ENCODE measurements at regions not wholly inside any gene's neighbourhood (a gene's known extent, or its start where the extent isn't known, plus 50 kb on each side); places are given as distances from the start of the nearest gene placed in this dataset.

DNA sequence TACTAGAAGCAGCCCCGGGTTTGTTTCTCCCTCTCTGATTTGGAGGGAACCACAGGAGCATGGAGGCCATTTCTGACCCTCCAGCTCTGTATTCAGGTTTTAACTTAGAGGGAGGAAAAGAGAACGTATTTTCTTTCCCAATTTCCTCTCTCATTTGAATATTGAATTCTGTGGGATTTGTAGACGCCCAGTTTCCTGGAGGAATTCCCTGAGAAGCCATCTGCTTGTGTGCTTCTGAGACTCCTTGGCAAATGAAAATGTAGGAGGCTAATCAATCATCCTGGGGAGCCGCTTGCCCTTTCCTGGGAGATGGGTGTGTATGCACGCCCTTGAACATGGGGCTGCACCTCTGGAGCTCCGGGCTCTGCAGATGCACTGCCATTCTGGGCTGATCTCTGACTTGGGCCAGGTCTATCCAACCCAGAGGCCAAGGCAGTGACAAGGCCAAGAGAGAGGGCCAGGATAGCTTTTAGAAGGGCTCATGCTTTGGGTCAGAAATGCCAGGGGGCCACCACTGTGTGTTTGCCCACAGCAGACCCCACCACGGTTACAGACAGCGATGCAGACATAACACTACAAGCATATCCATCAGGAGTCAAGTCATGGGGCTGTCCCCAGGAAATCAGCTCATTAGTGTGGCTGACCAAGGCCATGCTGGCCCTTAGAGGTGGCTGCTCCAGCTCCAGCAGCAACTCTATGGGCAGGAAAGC is 174.5 kb downstream of the C5orf15 start:
- TF ChIP-seq, protein P1, sequence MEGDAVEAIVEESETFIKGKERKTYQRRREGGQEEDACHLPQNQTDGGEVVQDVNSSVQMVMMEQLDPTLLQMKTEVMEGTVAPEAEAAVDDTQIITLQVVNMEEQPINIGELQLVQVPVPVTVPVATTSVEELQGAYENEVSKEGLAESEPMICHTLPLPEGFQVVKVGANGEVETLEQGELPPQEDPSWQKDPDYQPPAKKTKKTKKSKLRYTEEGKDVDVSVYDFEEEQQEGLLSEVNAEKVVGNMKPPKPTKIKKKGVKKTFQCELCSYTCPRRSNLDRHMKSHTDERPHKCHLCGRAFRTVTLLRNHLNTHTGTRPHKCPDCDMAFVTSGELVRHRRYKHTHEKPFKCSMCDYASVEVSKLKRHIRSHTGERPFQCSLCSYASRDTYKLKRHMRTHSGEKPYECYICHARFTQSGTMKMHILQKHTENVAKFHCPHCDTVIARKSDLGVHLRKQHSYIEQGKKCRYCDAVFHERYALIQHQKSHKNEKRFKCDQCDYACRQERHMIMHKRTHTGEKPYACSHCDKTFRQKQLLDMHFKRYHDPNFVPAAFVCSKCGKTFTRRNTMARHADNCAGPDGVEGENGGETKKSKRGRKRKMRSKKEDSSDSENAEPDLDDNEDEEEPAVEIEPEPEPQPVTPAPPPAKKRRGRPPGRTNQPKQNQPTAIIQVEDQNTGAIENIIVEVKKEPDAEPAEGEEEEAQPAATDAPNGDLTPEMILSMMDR (conservative IDR thresholded peaks at IDR 0.05; ENCODE audit: low read depth, low read length): no peak
- TF ChIP-seq EZH2 (IDR thresholded peaks at IDR 0.05; ENCODE audit: borderline replicate concordance, low read depth, low read length, poor library complexity, severe bottlenecking): no peak
- intact Hi-C loops (cut with micrococcal nuclease; ENCODE audit: unreplicated experiment): no loop called here
- H3K27me3 ChIP-seq (replicated peaks; ENCODE audit: insufficient read depth, low read depth, low read length, poor library complexity): no peaks in the 10 kb centered on the region
- POLR2A ChIA-PET (ENCODE audit: low non-redundant PET): no interaction called here
- H3K4me3 ChIP-seq (ENCODE audit: low read depth, low read length, poor library complexity, severe bottlenecking): no peak overlapping the region
- H3K9me3 ChIP-seq (ENCODE audit: low read depth, low read length, poor library complexity, severe bottlenecking): no peaks in the 10 kb centered on the region
- CTCF ChIA-PET: no interaction called here
- H3K27ac ChIP-seq (ENCODE audit: low read depth, low read length, poor library complexity, severe bottlenecking): no peak overlapping the region
- BruUV-seq (replicated peaks): no TSS peak
- H3K4me1 ChIP-seq (ENCODE audit: insufficient read depth, low read length, poor library complexity, severe bottlenecking): no peaks in the 10 kb centered on the region
- no peaks in the 10 kb centered on the region for H3K36me3 ChIP-seq (ENCODE audit: insufficient read depth, low read length, poor library complexity, severe bottlenecking)
- DNase-seq (ENCODE audit: low spot score): no peak

DNA sequence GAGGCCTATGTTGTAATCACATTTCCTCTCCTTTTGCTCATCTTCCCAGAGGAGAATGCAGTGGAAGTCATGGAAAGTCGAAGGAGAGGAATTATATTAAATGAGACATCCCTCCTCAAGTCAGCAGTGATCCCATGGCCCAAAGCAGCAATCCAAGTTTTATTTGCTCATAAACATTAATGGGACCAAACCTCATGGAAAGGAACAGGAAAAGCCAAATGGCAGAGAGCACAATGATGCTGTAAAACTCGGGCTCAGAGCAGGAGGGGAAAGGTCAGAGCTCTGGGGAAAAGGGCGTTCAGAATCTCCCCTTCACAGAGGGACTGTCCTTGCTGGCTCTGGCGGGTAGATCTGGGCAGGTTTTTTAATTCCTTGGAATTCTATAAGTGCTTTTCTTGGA is 175.8 kb downstream of the C5orf15 start:
- ChIA-PET CTCF (no interaction called here), POLR2A (ENCODE audit: low non-redundant PET) (no interaction called here)
- Histone ChIP-seq H3K27ac (ENCODE audit: low read depth, low read length, poor library complexity, severe bottlenecking) (no peak overlapping the region), H3K4me3 (ENCODE audit: low read depth, low read length, poor library complexity, severe bottlenecking) (no peak overlapping the region), H3K27me3 (replicated peaks; ENCODE audit: insufficient read depth, low read depth, low read length, poor library complexity) (no peaks in the 10 kb centered on the region), H3K9me3 (ENCODE audit: low read depth, low read length, poor library complexity, severe bottlenecking) (no peaks in the 10 kb centered on the region), H3K36me3 (ENCODE audit: insufficient read depth, low read length, poor library complexity, severe bottlenecking) (no peaks in the 10 kb centered on the region), H3K4me1 (ENCODE audit: insufficient read depth, low read length, poor library complexity, severe bottlenecking) (no peaks in the 10 kb centered on the region)
- TF ChIP-seq EZH2 (IDR thresholded peaks at IDR 0.05; ENCODE audit: borderline replicate concordance, low read depth, low read length, poor library complexity, severe bottlenecking): no peak
- TF ChIP-seq, protein P1 (conservative IDR thresholded peaks at IDR 0.05; ENCODE audit: low read depth, low read length): no peak
- DNase-seq (ENCODE audit: low spot score): no peak
- BruUV-seq (replicated peaks): no TSS peak
- intact Hi-C loops (cut with micrococcal nuclease; ENCODE audit: unreplicated experiment): no loop called here

DNA sequence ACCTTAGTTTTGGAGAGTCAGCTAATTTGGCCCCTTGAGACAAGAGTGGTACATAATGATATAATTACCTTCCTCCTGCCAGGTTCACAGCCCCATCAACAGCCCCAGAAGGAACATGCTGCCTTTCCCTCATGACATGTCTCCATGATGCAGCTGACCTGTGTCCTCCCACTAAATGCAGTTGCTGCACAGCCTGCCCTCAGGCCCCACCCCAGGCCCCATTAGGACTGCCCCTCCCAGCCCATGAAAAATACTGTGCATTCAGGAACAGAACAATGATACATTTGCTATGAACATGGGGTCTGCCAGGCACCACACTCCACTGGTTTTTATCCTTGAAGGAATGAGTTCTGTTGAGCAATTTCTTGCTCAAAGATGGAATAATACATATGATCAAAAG is 176.4 kb downstream of the C5orf15 start:
- ChIA-PET CTCF (no interaction called here), POLR2A (ENCODE audit: low non-redundant PET) (no interaction called here)
- H3K4me1 ChIP-seq (ENCODE audit: insufficient read depth, low read length, poor library complexity, severe bottlenecking): no peaks in the 10 kb centered on the region
- no TSS peak for BruUV-seq (replicated peaks)
- no peak overlapping the region for H3K4me3 ChIP-seq (ENCODE audit: low read depth, low read length, poor library complexity, severe bottlenecking)
- no peaks in the 10 kb centered on the region for H3K27me3 ChIP-seq (replicated peaks; ENCODE audit: insufficient read depth, low read depth, low read length, poor library complexity)
- no peak for DNase-seq (ENCODE audit: low spot score)
- TF ChIP-seq EZH2 (IDR thresholded peaks at IDR 0.05; ENCODE audit: borderline replicate concordance, low read depth, low read length, poor library complexity, severe bottlenecking): no peak
- TF ChIP-seq, protein P1 (conservative IDR thresholded peaks at IDR 0.05; ENCODE audit: low read depth, low read length): no peak
- H3K9me3 ChIP-seq (ENCODE audit: low read depth, low read length, poor library complexity, severe bottlenecking): no peaks in the 10 kb centered on the region
- intact Hi-C loops (cut with micrococcal nuclease; ENCODE audit: unreplicated experiment): no loop called here
- no peaks in the 10 kb centered on the region for H3K36me3 ChIP-seq (ENCODE audit: insufficient read depth, low read length, poor library complexity, severe bottlenecking)
- no peak overlapping the region for H3K27ac ChIP-seq (ENCODE audit: low read depth, low read length, poor library complexity, severe bottlenecking)
